SIG-M5 (cell line): ENCODE measurements at regions not wholly inside any gene's neighbourhood (a gene's known extent, or its start where the extent isn't known, plus 50 kb on each side); places are given as distances from the start of the nearest gene placed in this dataset.
"Not testable (repeated sequence)": the region's sequence is repeated elsewhere in the genome, so short reads cannot be mapped to it uniquely, and the experiment has no call there.

Experiments used
- DNase-seq: peaks from one replicate; lab custom pipeline; 2025; lab: John Stamatoyannopoulos, UW

GRCh38 chr15:98277602-98278001 lies 317.1 kb downstream of the ARRDC4 start:
- no peak for DNase-seq

- DNase-seq = no peak
These were observed 319.9 kb downstream of the ARRDC4 start for GRCh38 chr15:98280284-98280975.

- no peak for DNase-seq
These were observed 320.6 kb downstream of the ARRDC4 start for GRCh38 chr15:98281130-98281529.

GRCh38 chr15:98282656-98283332 lies 322.3 kb downstream of the ARRDC4 start:
- DNase-seq = no peak

- no peak for DNase-seq
These were observed 325.7 kb downstream of the ARRDC4 start for GRCh38 chr15:98286200-98286599.

- DNase-seq = no peak
These were observed 326.3 kb downstream of the ARRDC4 start for GRCh38 chr15:98286831-98287230.

GRCh38 chr15:98288091-98288590 lies 327.6 kb downstream of the ARRDC4 start:
- no peak for DNase-seq

- DNase-seq = no peak
These were observed 329.2 kb downstream of the ARRDC4 start for GRCh38 chr15:98289747-98290146.

GRCh38 chr15:98292442-98293240 lies 332.1 kb downstream of the ARRDC4 start:
- DNase-seq = no peak

GRCh38 chr15:98294126-98294525 lies 333.6 kb downstream of the ARRDC4 start:
- no peak for DNase-seq

- not testable (repeated sequence) for DNase-seq
These were observed 334.7 kb downstream of the ARRDC4 start for GRCh38 chr15:98295101-98295759.

- DNase-seq = no peak
These were observed 336.1 kb downstream of the ARRDC4 start for GRCh38 chr15:98296653-98297052.

GRCh38 chr15:98304371-98304770 lies 343.9 kb downstream of the ARRDC4 start:
- no peak for DNase-seq

GRCh38 chr15:98308117-98308516 lies 340.2 kb upstream of the IGF1R start:
- no peak for DNase-seq

- DNase-seq = no peak
These were observed 336.7 kb upstream of the IGF1R start for GRCh38 chr15:98311566-98312188.

- no peak for DNase-seq
These were observed 335.4 kb upstream of the IGF1R start for GRCh38 chr15:98312913-98313312.

GRCh38 chr15:98315971-98316370 lies 332.4 kb upstream of the IGF1R start:
- no peak for DNase-seq

- no peak for DNase-seq
These were observed 326.4 kb upstream of the IGF1R start for GRCh38 chr15:98321896-98322295.

GRCh38 chr15:98322581-98322980 lies 325.8 kb upstream of the IGF1R start:
- no peak for DNase-seq

GRCh38 chr15:98324341-98324970 lies 323.9 kb upstream of the IGF1R start:
- DNase-seq = no peak

- DNase-seq = no peak
These were observed 321.5 kb upstream of the IGF1R start for GRCh38 chr15:98326804-98327203.
